Retinal pigment epithelial cell (primary cell): ENCODE measurements at regions not wholly inside any gene's neighbourhood (a gene's known extent, or its start where the extent isn't known, plus 50 kb on each side); places are given as distances from the start of the nearest gene placed in this dataset.

Experiments
- DNase-seq: peaks from one replicate; pipeline ENCODE4 v3.0.0-alpha.2; 2010; ENCODE audit warnings: low read depth
- H3K4me3 ChIP-seq: 2 replicates; pipeline ENCODE4 v1.5.1; 2011; ENCODE audit warnings: mild to moderate bottlenecking, low read length, control low read depth, moderate library complexity
- TF ChIP-seq, protein P1 (sequence below): conservative IDR thresholded peaks from 2 replicates; pipeline ENCODE4 v1.5.1; 2011; ENCODE audit warnings: low read depth, low read length, control low read depth, inconsistent platforms

DNA sequence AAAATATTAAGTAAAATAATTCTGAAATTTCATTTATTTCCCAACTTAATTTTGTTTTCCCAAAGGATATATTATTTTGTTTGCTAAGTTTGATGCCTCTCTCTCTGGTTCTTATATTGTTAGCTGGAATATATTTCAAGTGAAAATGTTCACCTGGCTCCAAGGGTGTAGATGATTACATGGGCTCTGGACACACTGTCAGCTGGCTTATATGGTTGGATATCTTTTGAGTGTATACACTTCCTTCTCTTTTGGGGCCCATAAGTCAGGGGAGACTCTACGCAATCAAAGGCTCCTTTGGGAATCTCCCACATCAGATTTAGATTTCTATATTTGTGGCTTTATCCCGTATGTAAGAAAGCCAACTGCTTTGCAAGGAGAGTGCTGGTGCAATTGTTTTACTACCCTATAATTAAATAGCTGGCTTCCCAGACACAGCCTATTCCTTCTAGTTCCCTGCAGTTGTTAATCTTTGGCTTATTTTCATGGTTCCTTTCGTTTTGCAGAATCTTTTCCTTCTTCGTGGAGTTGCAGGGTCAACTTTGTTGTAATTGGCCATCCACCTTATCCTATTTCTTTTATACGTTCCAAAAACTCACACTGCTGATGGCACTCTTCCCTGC lies 225.7 kb downstream of the DPH6 start:
- TF ChIP-seq, protein P1, sequence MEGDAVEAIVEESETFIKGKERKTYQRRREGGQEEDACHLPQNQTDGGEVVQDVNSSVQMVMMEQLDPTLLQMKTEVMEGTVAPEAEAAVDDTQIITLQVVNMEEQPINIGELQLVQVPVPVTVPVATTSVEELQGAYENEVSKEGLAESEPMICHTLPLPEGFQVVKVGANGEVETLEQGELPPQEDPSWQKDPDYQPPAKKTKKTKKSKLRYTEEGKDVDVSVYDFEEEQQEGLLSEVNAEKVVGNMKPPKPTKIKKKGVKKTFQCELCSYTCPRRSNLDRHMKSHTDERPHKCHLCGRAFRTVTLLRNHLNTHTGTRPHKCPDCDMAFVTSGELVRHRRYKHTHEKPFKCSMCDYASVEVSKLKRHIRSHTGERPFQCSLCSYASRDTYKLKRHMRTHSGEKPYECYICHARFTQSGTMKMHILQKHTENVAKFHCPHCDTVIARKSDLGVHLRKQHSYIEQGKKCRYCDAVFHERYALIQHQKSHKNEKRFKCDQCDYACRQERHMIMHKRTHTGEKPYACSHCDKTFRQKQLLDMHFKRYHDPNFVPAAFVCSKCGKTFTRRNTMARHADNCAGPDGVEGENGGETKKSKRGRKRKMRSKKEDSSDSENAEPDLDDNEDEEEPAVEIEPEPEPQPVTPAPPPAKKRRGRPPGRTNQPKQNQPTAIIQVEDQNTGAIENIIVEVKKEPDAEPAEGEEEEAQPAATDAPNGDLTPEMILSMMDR, result no peak
- no peak for DNase-seq
- no peak overlapping the region for H3K4me3 ChIP-seq

DNA sequence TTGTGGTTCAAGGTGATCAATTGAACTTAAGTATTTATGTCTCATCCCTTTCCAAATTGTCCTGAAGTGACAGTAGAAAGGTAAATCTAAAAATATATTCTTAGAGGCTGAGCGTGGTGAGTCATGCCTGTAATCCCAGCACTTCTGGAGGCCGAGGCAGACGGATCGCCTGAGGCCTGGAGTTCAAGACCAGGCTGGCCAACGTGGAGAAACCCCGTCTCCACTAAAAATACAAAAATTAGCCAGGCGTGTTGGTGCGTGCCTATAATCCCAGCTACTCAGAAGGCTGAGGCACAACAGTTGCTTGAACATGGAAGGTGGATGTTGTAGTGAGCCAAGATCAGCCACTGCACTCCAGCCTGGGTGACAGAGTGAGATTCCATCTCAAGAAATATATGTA lies 226.6 kb downstream of the DPH6 start:
- no peak overlapping the region for H3K4me3 ChIP-seq
- TF ChIP-seq, protein P1, result no peak
- DNase-seq, result no peak

DNA sequence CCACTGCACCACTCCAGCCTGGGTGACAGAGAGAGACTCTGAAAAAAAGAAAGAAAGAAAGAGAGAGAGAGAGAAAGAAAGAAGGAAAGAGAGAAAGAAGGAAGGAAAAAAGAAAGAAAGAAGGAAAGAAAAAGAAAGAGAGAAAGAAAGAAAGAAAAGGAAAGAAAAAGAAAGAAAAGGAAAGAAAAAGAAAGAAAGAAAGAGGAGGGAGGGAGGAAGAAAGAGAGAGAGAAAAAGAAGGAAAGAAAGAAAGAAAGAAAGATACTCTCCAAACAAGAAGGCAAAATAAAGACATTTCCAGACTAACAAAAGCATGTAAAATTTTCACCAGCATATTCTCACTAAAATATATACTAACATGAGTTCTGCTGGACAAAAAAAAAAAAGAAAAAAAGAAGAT lies 228.7 kb downstream of the DPH6 start:
- no peak overlapping the region for H3K4me3 ChIP-seq
- no peak for DNase-seq
- TF ChIP-seq, protein P1, result no peak

DNA sequence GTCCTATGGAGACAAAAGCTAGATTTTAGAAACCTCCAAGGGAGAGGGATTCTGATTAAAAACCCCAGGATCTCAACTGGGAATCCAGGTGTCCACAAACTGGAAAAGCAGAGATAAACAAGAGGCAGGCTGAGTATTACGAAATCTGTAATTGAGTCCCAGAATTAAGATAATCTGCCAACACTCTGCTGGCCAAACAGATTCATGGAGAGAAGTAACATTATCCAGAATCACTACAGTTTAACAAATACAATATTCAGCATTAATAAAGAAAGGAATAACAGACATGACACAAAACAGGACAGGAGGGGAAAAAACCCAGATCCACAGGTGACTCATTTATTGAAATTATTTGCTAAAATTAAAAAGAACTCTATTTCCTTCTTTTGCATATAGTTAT lies 227.2 kb upstream of the NANOGP8 start:
- no peak for DNase-seq
- no peak overlapping the region for H3K4me3 ChIP-seq
- TF ChIP-seq, protein P1, result no peak

DNA sequence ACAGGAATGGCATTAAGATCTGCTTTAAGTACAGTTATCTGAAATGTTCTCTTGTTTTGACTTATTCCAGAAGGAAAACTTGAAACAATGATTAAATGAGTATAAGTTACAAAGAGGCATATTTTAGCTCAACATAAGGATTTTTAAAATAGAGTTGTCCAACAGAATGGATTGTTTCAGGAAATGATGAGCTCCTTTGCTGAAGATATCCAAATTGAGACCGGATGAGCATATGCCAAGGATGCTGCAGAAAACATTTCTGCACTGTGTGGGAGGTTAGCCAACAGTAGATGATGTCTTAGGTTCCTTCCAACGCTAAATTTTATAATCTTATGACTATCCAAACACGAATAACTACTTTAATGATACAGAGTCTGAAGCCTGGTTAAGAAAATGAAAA lies 226.5 kb upstream of the NANOGP8 start:
- H3K4me3 ChIP-seq, result no peak overlapping the region
- DNase-seq, result no peak
- TF ChIP-seq, protein P1, result no peak

DNA sequence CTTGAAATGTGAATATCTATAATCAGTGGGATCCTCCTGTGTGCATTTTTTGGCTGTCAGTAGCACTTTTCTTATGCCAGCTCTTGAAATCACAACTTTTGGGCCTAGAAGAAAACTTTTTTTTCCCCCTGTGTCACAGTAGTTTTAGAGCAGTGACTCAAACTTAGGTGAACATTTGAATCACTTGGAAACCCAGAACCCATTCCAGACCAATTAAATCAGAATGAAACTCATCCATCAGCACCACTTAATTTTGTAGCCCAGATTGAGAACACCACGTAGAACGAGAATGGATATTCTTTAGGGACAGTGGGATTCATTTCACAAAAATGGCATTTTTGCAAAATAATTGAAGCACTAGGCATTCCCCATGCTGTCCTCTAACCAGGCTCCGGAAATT lies 224.8 kb upstream of the NANOGP8 start:
- H3K4me3 ChIP-seq, result no peak overlapping the region
- TF ChIP-seq, protein P1, result no peak
- DNase-seq, result no peak

DNA sequence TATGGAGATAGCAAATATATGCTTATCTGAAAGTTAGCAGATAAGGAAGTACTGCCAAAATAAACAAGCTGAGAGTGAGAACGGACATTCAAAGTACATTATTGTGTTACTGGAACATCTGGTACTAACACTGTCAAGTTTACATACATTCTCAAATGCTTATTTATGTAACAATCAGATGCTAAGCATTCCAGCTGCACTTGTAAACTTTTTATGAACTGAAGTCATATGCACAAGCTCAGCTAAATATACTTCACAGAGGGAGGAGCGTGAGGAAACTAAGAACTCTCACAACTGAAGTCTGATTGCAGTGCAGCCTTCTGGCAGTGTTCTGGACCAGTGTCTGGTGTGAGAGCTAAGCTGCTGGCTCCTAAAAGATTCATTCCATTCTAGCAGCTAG lies 223.7 kb upstream of the NANOGP8 start:
- DNase-seq, result peak; percentile 98
- TF ChIP-seq, protein P1, result no peak
- H3K4me3 ChIP-seq, result no peak overlapping the region
